Peyer's patch (tissue), 4 donors: ENCODE measurements at regions not wholly inside any gene's neighbourhood (a gene's known extent, or its start where the extent isn't known, plus 50 kb on each side); places are given as distances from the start of the nearest gene placed in this dataset.

Experiments
- DNase-seq, 3 donors: peaks; one replicate each; pipeline ENCODE4 v3.0.0-alpha.2; 2017 to 2019
- H3K27ac ChIP-seq, 4 donors: fragments of 200-600 bp; sonication (generic); one replicate each; pipeline ENCODE4 v1.5.1; 2016 to 2019
- H3K27me3 ChIP-seq, 2 donors: fragments of 200-600 bp; sonication (generic); one replicate each; pipeline ENCODE4 v1.5.1; 2019
- H3K36me3 ChIP-seq, 3 donors: fragments of 200-600 bp; sonication (generic); one replicate each; pipeline ENCODE4 v1.5.1; 2016 to 2019
- H3K4me1 ChIP-seq, 4 donors: fragments of 200-600 bp; sonication (generic); one replicate each; pipeline ENCODE4 v1.5.1; 2016 to 2019
- H3K4me3 ChIP-seq, 4 donors: fragments of 200-600 bp; sonication (generic); 1 replicate in 3 of 4; 2 replicates in 1 of 4; pipeline ENCODE4 v1.5.1; 2016 to 2019; ENCODE audit warnings: mild to moderate bottlenecking in 1 of 4
- H3K9me3 ChIP-seq, 4 donors: fragments of 200-600 bp; sonication (generic); one replicate each; pipeline ENCODE4 v1.5.1; 2016 to 2019; ENCODE audit warnings: mild to moderate bottlenecking in 1 of 4
- CTCF ChIP-seq, 6 experiments: fragments of 450-650 bp in 4 of 6; fragments of 200-600 bp in 2 of 6; sonication (generic) in 1 of 6; IDR thresholded peaks; one replicate each; pipeline ENCODE4 v1.5.1; 2017 to 2019; ENCODE audit warnings: antibody characterized with exemption in 6 of 6, mild to moderate bottlenecking in 3 of 6, moderate library complexity in 1 of 6
- POLR2A ChIP-seq, 2 donors: fragments of 450-650 bp; IDR thresholded peaks; one replicate each; pipeline ENCODE4 v1.5.1; 2017; ENCODE audit warnings: antibody characterized with exemption in 2 of 2, mild to moderate bottlenecking in 2 of 2, moderate library complexity in 2 of 2

GRCh38 chr2:22501851-22502250 lies 883.1 kb upstream of the KLHL29 start:
- Histone ChIP-seq H3K27me3 (no peaks in the 10 kb centered on the region), H3K4me1 (no peaks in the 10 kb centered on the region), H3K4me3 (no peak overlapping the region), H3K9me3 (no peaks in the 10 kb centered on the region), H3K27ac (no peak overlapping the region), H3K36me3 (no peaks in the 10 kb centered on the region)
- TF ChIP-seq POLR2A (IDR thresholded peaks at IDR 0.05) (no peak), CTCF (IDR thresholded peaks at IDR 0.05) (no peak)
- no peak for DNase-seq

GRCh38 chr2:22513563-22513962 lies 871.4 kb upstream of the KLHL29 start:
- H3K36me3 ChIP-seq, result no peaks in the 10 kb centered on the region
- no peaks in the 10 kb centered on the region for H3K9me3 ChIP-seq
- DNase-seq, result no peak
- no peaks in the 10 kb centered on the region for H3K27me3 ChIP-seq
- no peak for TF ChIP-seq POLR2A (IDR thresholded peaks at IDR 0.05)
- TF ChIP-seq CTCF (IDR thresholded peaks at IDR 0.05), result no peak
- no peak overlapping the region for H3K27ac ChIP-seq
- no peak overlapping the region for H3K4me3 ChIP-seq
- H3K4me1 ChIP-seq, result no peaks in the 10 kb centered on the region

- no peak overlapping the region for H3K27ac ChIP-seq
- H3K36me3 ChIP-seq, result no peaks in the 10 kb centered on the region
- H3K4me3 ChIP-seq, result no peak overlapping the region
- no peaks in the 10 kb centered on the region for H3K9me3 ChIP-seq
- no peaks in the 10 kb centered on the region for H3K4me1 ChIP-seq
- no peak for TF ChIP-seq POLR2A (IDR thresholded peaks at IDR 0.05)
- no peak for TF ChIP-seq CTCF (IDR thresholded peaks at IDR 0.05)
- DNase-seq, result no peak
- no peaks in the 10 kb centered on the region for H3K27me3 ChIP-seq
These were observed 867.8 kb upstream of the KLHL29 start for GRCh38 chr2:22517141-22517540.

DNA sequence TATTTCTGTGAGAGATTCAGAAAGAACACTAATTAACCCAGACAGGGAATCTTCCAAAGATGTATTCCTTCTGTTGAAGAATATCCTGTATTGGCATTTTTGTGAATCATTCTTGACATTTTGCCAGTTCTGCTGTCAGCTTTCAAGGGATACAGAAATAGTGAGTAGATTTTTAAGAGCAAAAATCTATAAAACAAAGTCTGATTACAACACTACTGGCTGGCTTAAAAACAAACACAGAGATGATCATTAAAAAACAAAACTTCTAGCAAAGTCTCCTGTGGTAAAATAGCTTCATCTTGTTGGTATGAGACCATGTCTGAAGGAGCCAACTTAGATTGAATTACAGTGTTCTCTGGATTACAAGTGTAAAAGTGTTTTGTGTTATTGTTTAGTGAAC lies 866.3 kb upstream of the KLHL29 start:
- TF ChIP-seq POLR2A (IDR thresholded peaks at IDR 0.05) (no peak), CTCF (IDR thresholded peaks at IDR 0.05) (no peak)
- no peak overlapping the region for H3K27ac ChIP-seq
- no peaks in the 10 kb centered on the region for H3K27me3 ChIP-seq
- H3K4me1 ChIP-seq, result no peaks in the 10 kb centered on the region
- H3K4me3 ChIP-seq, result no peak overlapping the region
- H3K9me3 ChIP-seq, result no peaks in the 10 kb centered on the region
- no peak for DNase-seq
- H3K36me3 ChIP-seq, result no peaks in the 10 kb centered on the region

DNA sequence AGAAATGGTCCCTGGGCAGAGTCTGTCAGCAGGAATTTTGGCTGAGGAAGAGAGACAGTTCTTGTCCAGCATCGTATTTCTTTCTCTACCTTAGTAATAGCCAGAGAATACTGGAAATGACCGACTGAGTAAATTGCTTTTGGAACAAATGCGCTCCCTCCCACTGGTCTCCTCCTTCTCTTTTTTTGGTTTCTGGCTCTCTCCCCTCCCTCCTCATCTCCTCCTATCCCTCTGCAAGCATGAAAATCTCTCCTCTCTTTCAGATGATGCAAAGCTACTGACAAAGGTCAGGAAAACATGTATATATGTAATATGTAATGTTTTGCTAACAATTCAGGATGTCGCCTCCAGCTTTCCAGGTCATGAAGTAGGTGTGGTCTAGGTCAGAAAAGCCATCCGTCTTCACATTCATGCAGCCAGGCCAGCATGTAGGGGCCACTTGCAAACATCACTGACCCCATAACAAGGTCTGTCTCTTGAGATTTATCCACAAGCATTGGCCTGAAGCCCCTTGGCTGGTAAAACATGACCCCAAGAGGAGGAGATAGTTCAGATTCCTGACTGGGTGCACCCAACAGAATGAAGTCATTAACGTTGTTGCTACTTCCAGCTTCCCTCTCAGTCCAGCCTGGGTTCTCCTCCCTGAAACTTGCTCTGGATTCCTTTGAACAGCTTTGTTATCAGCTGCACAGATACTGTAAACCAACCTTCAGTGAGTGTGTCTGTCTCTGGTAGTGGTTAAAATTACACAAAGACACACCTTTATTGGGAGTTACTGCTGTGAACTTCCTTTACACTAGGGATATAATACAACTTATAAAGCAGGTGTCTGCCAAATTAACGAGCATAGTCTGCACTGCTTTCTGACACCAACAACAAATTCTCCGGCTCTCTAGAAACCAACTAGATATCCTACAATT lies 864.4 kb upstream of the KLHL29 start:
- Histone ChIP-seq H3K27me3 (no peaks in the 10 kb centered on the region), H3K9me3 (no peaks in the 10 kb centered on the region), H3K4me3 (no peak overlapping the region), H3K36me3 (no peaks in the 10 kb centered on the region), H3K4me1 (no peaks in the 10 kb centered on the region), H3K27ac (no peak overlapping the region)
- no peak for TF ChIP-seq POLR2A (IDR thresholded peaks at IDR 0.05)
- no peak for TF ChIP-seq CTCF (IDR thresholded peaks at IDR 0.05)
- no peak for DNase-seq
